HepG2 (cell line): ENCODE measurements at regions not wholly inside any gene's neighbourhood (a gene's known extent, or its start where the extent isn't known, plus 50 kb on each side); places are given as distances from the start of the nearest gene placed in this dataset.

ENCODE experiments used
- ATAC-seq: fragments of 200-7000 bp; cut with Tn5 transposase; 3 replicates; pipeline ENCODE4 v1.9.1; 2020; ENCODE audit warnings: mild to moderate bottlenecking, moderate library complexity
- BruUV-seq: library from RNA; stranded (reverse); fragments of 400-500 nt; replicated peaks from 2 replicates; lab custom pipeline; 2021; lab: Mats Ljungman, UMichigan
- CTCF ChIA-PET: fragments of 300-600 bp; formaldehyde crosslinking; extraction: SDS; loops from one replicate; lab custom pipeline; 2021; ENCODE audit warnings: low total read pairs, inconsistent platforms, low intra/inter-chr PET ratio; lab: Yijun Ruan, JAX
- POLR2A ChIA-PET: fragments of 350-600 bp; sonication (Branson Sonifier 250); formaldehyde crosslinking; loops from one replicate; lab custom pipeline; 2020; ENCODE audit warnings: antibody characterized with exemption, inconsistent platforms; lab: Yijun Ruan, JAX
- DNase-seq: peaks from one replicate; pipeline ENCODE4 v3.0.0-alpha.2; 2015; ENCODE audit warnings: low spot score
- FAIRE-seq: peaks from 3 replicates; lab custom pipeline; 2011; peaks lifted over from hg19 to GRCh38; lab: Jason Lieb, UNC
- H2AFZ ChIP-seq: one replicate; pipeline ENCODE4 v1.6.1; 2011; ENCODE audit warnings: low read length, inconsistent platforms
- H3K27ac ChIP-seq: fragments of 300-600 bp; 3 replicates; pipeline ENCODE4 v1.8.0; 2011; ENCODE audit warnings: mixed run types, mild to moderate bottlenecking, mixed read lengths, low read length, inconsistent platforms; ENCODE audit not compliant: insufficient read depth; ENCODE audit errors: extremely low read length
- H3K27me3 ChIP-seq, 2 experiments: fragments of 200-600 bp in 1 of 2; 2 replicates in 1 of 2; 3 replicates in 1 of 2; pipeline versions ENCODE4 v1.6.0 to v1.8.0; 2011; ENCODE audit warnings: low read length in 2 of 2, mild to moderate bottlenecking in 2 of 2, moderate library complexity in 2 of 2, inconsistent platforms in 1 of 2; ENCODE audit not compliant: insufficient read depth in 2 of 2, control insufficient read depth in 1 of 2
- H3K36me3 ChIP-seq, 2 experiments: fragments of 200-600 bp in 1 of 2; replicated peaks in 1 of 2; 2 replicates in 1 of 2; 3 replicates in 1 of 2; pipeline versions ENCODE4 v1.5.1 to v1.8.0; 2011; ENCODE audit warnings: low read length in 2 of 2, inconsistent platforms in 1 of 2; ENCODE audit not compliant: insufficient read depth in 2 of 2, control insufficient read depth in 1 of 2
- H3K4me1 ChIP-seq: 2 replicates; pipeline ENCODE4 v1.5.1; 2012; ENCODE audit warnings: low read length, inconsistent platforms; ENCODE audit not compliant: insufficient read depth
- H3K4me2 ChIP-seq: 2 replicates; pipeline ENCODE4 v1.6.0; 2011; ENCODE audit warnings: low read depth, low read length, inconsistent platforms
- H3K4me3 ChIP-seq, 3 experiments: fragments of 200-600 bp in 1 of 3; sonication (generic), shearing (Covaris generic) in 1 of 3; replicated peaks in 1 of 3; 2 replicates each; pipeline ENCODE4 v1.5.1; 2011 to 2016; ENCODE audit warnings: low read length in 3 of 3, inconsistent platforms in 2 of 3, low read depth in 2 of 3, mild to moderate bottlenecking in 2 of 3, control low read depth in 1 of 3, mixed read lengths in 1 of 3; ENCODE audit not compliant: insufficient read depth in 1 of 3
- H3K79me2 ChIP-seq: one replicate; pipeline ENCODE4 v1.6.1; 2011; ENCODE audit warnings: low read length, inconsistent platforms; ENCODE audit not compliant: insufficient read depth
- H3K9ac ChIP-seq: 2 replicates; pipeline ENCODE4 v1.6.0; 2011; ENCODE audit warnings: mild to moderate bottlenecking, low read depth, low read length, inconsistent platforms; ENCODE audit not compliant: insufficient read depth
- H3K9me3 ChIP-seq: 2 replicates; pipeline ENCODE4 v1.5.1; 2012; ENCODE audit warnings: mild to moderate bottlenecking, low read length
- H4K20me1 ChIP-seq: 2 replicates; pipeline ENCODE4 v1.6.0; 2011; ENCODE audit warnings: inconsistent platforms, mild to moderate bottlenecking, low read length, moderate library complexity; ENCODE audit not compliant: insufficient read depth
- BCL6 ChIP-seq: IDR thresholded peaks from 2 replicates; pipeline ENCODE4 v1.6.1; 2016; ENCODE audit warnings: missing genetic modification reagents, missing compliant biosample characterization
- EEA1 ChIP-seq: sonication (generic); formaldehyde crosslinking; IDR thresholded peaks from 2 replicates; pipeline ENCODE4 v1.5.1; 2020; ENCODE audit warnings: mild to moderate bottlenecking, missing genetic modification reagents, borderline replicate concordance
- HIC2 ChIP-seq: sonication (generic); formaldehyde crosslinking; IDR thresholded peaks from 2 replicates; pipeline ENCODE4 v1.9.0; 2022; ENCODE audit warnings: low read depth, missing genetic modification reagents
- KAT2B ChIP-seq: fragments of 150-350 bp; IDR thresholded peaks from 2 replicates; pipeline ENCODE4 v1.6.1; 2014; ENCODE audit warnings: low read depth, low read length, borderline replicate concordance
- KAT7 ChIP-seq: IDR thresholded peaks from 2 replicates; pipeline ENCODE4 v1.6.1; 2018; ENCODE audit warnings: borderline replicate concordance, missing compliant biosample characterization
- LRRFIP1 ChIP-seq: sonication (generic); formaldehyde crosslinking; conservative IDR thresholded peaks from 2 replicates; pipeline ENCODE4 v1.4.0; 2020; ENCODE audit warnings: missing genetic modification reagents
- NCOA2 ChIP-seq: sonication (generic); formaldehyde crosslinking; IDR thresholded peaks from 2 replicates; pipeline ENCODE4 v1.8.0; 2022; ENCODE audit warnings: inconsistent platforms
- POGK ChIP-seq: sonication (generic); formaldehyde crosslinking; conservative IDR thresholded peaks from 2 replicates; pipeline ENCODE4 v1.8.0; 2022; ENCODE audit warnings: mild to moderate bottlenecking, moderate library complexity, missing genetic modification reagents
- POLR2A ChIP-seq, 2 experiments: IDR thresholded peaks; 2 replicates each; pipeline ENCODE4 v1.6.1; 2011; ENCODE audit warnings: low read depth in 2 of 2, low read length in 2 of 2, mild to moderate bottlenecking in 1 of 2, moderate library complexity in 1 of 2; ENCODE audit not compliant: insufficient read depth in 1 of 2
- SIN3B ChIP-seq: fragments of 150-350 bp; IDR thresholded peaks from 2 replicates; pipeline ENCODE4 v1.6.1; 2014; ENCODE audit warnings: low read length
- TAF1 ChIP-seq: sonication (generic); formaldehyde crosslinking; IDR thresholded peaks from 2 replicates; pipeline ENCODE4 v1.4.0; 2020; ENCODE audit warnings: missing genetic modification reagents
- ZBTB20 ChIP-seq: sonication (generic); formaldehyde crosslinking; IDR thresholded peaks from 2 replicates; pipeline ENCODE4 v1.8.1; 2023; ENCODE audit warnings: missing genetic modification reagents, low read depth, mild to moderate bottlenecking, borderline replicate concordance
- ZNF451 ChIP-seq: sonication (generic); formaldehyde crosslinking; IDR thresholded peaks from 2 replicates; pipeline ENCODE4 v1.5.0; 2020; ENCODE audit warnings: mild to moderate bottlenecking, missing genetic modification reagents
- ZNF530 ChIP-seq: sonication (generic); formaldehyde crosslinking; IDR thresholded peaks from 2 replicates; pipeline ENCODE4 v1.5.0; 2020; ENCODE audit warnings: low read depth, mild to moderate bottlenecking, missing genetic modification reagents
- ZNF747 ChIP-seq: sonication (generic); formaldehyde crosslinking; IDR thresholded peaks from 2 replicates; pipeline ENCODE4 v1.8.1; 2023; ENCODE audit warnings: missing genetic modification reagents, mild to moderate bottlenecking, borderline replicate concordance
- ZNF749 ChIP-seq: sonication (generic); formaldehyde crosslinking; IDR thresholded peaks from 2 replicates; pipeline ENCODE4 v1.8.0; 2022; ENCODE audit warnings: mild to moderate bottlenecking, missing genetic modification reagents, moderate library complexity, borderline replicate concordance
- WGBS: methylation state at CpG from one replicate; pipeline ENCODE4 v1.1.6; 2017; ENCODE audit warnings: low lambda C conversion rate; 5-methylcytosine and 5-hydroxymethylcytosine counted together
- in situ Hi-C: cut with HindIII; loops from 2 replicates; pipeline ENCODE4 v1.10.0; 2017; ENCODE audit warnings: low pct_unique_long_range_greater_than_20kb; ENCODE audit not compliant: extremely low pct_ligation_motif_present
- intact Hi-C: fragments of 100-400 bp; cut with micrococcal nuclease; formaldehyde crosslinking; loops from one replicate; pipeline ENCODE4 v1.10.0; 2022; ENCODE audit not compliant: unreplicated experiment
- TF ChIP-seq, protein P1 (sequence below): sonication (generic); formaldehyde crosslinking; conservative IDR thresholded peaks from 2 replicates; pipeline ENCODE4 v1.8.0; 2022; ENCODE audit warnings: low read depth, missing genetic modification reagents
- TF ChIP-seq, protein P2 (sequence below): conservative IDR thresholded peaks from 2 replicates; pipeline ENCODE4 v1.6.1; 2018; ENCODE audit warnings: missing genetic modification reagents

GRCh38 chr6:169029861-169030260 is 223.8 kb downstream of the THBS2 start:
- H3K36me3 ChIP-seq: no peaks in the 10 kb centered on the region
- no peak overlapping the region for H3K4me3 ChIP-seq
- H3K27me3 ChIP-seq: peaks cover 1 to 20% of the 10 kb centered on the region in 2 experiments; a peak in 3 of 5 replicates
- ChIA-PET CTCF (no interaction called here), POLR2A (no interaction called here)
- in situ Hi-C loops (no loop called here), intact Hi-C loops (no loop called here)
- no peak overlapping the region for H3K9ac ChIP-seq
- WGBS: 10% methylated on average over 4 of the region's 4 CpGs
- BruUV-seq: no TSS peak
- H4K20me1 ChIP-seq: no peaks in the 10 kb centered on the region
- no peak for FAIRE-seq
- H3K9me3 ChIP-seq: 0 out of 2 replicates have a peak, but pooled peaks cover 3% of the 10 kb centered on the region
- no peak overlapping the region for H3K4me2 ChIP-seq
- no peak for ATAC-seq
- H3K4me1 ChIP-seq: no peaks in the 10 kb centered on the region
- H2AFZ ChIP-seq: no peak overlapping the region
- no peak overlapping the region for H3K27ac ChIP-seq
- no peak for DNase-seq
- H3K79me2 ChIP-seq: no peaks in the 10 kb centered on the region
- no peak for TF ChIP-seq POLR2A (IDR thresholded peaks at IDR 0.05; ENCODE audit: insufficient read depth in 1 of 2, low read depth in 2 of 2, low read length in 2 of 2)
- no peak for TF ChIP-seq ZNF451 (CRISPR knock-in tag)
- no peak for TF ChIP-seq SIN3B
- no peak for TF ChIP-seq HIC2 (CRISPR knock-in tag)
- no peak for TF ChIP-seq TAF1 (CRISPR knock-in tag)
- no peak for TF ChIP-seq LRRFIP1 (CRISPR knock-in tag)
- TF ChIP-seq EEA1: no peak
- no peak for TF ChIP-seq KAT7 (CRISPR knock-in tag)
- no peak for TF ChIP-seq POGK
- no peak for TF ChIP-seq ZBTB20
- no peak for TF ChIP-seq NCOA2
- no peak for TF ChIP-seq BCL6 (CRISPR knock-in tag)
- TF ChIP-seq ZNF749: no peak
- TF ChIP-seq ZNF747 (CRISPR knock-in tag): no peak
- TF ChIP-seq, protein P1, sequence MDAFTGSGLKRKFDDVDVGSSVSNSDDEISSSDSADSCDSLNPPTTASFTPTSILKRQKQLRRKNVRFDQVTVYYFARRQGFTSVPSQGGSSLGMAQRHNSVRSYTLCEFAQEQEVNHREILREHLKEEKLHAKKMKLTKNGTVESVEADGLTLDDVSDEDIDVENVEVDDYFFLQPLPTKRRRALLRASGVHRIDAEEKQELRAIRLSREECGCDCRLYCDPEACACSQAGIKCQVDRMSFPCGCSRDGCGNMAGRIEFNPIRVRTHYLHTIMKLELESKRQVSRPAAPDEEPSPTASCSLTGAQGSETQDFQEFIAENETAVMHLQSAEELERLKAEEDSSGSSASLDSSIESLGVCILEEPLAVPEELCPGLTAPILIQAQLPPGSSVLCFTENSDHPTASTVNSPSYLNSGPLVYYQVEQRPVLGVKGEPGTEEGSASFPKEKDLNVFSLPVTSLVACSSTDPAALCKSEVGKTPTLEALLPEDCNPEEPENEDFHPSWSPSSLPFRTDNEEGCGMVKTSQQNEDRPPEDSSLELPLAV: no peak
- no peak for TF ChIP-seq KAT2B
- TF ChIP-seq, protein P2, sequence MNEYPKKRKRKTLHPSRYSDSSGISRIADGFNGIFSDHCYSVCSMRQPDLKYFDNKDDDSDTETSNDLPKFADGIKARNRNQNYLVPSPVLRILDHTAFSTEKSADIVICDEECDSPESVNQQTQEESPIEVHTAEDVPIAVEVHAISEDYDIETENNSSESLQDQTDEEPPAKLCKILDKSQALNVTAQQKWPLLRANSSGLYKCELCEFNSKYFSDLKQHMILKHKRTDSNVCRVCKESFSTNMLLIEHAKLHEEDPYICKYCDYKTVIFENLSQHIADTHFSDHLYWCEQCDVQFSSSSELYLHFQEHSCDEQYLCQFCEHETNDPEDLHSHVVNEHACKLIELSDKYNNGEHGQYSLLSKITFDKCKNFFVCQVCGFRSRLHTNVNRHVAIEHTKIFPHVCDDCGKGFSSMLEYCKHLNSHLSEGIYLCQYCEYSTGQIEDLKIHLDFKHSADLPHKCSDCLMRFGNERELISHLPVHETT (CRISPR knock-in tag): no peak
- TF ChIP-seq ZNF530 (CRISPR knock-in tag): no peak
